Cardiac septum (tissue), 1 donor: ENCODE measurements at regions not wholly inside any gene's neighbourhood (a gene's known extent, or its start where the extent isn't known, plus 50 kb on each side); places are given as distances from the start of the nearest gene placed in this dataset.
A peak's percentile ranks its signal among the peaks of the same experiment; 100 is the strongest.
"Not testable (repeated sequence)": the region's sequence is repeated elsewhere in the genome, so short reads cannot be mapped to it uniquely, and the experiment has no call there.

Source experiments
- DNase-seq: peaks from one replicate; pipeline ENCODE4 v3.0.0-alpha.2; 2020; ENCODE audit warnings: low spot score
- intact Hi-C: fragments of 100-400 bp; cut with DNase I; formaldehyde crosslinking; loops from one replicate; pipeline ENCODE4 v1.14.0; 2022
- donor health status: DM: no; HTN: no; CAD: no.

DNA sequence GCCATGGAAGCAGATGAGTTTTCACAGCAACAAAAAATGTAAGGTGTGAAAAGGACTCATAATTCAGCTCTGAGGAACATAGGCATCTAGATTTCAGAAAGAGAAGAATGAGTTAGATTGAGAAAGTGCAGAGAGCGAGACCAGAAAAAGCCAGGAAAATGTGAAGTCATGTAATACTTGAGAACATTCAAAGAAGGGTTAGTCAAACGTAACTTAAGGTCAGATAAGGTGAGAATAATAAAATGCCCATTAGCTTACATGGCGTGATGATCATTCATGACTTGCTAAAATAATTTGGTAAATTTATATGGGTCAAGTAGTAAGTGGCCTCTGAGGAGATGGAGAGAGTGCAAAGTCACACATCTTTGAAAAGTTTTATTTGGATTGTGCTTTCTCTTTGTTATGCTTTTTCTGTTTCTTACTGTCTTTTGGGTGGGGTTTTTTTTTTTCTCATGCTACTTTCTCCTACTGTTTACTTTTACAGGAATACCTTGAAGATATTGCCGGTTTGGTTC lies 271.8 kb upstream of the NRG3 start:
- no peak for DNase-seq
- intact Hi-C loops = no loop called here

DNA sequence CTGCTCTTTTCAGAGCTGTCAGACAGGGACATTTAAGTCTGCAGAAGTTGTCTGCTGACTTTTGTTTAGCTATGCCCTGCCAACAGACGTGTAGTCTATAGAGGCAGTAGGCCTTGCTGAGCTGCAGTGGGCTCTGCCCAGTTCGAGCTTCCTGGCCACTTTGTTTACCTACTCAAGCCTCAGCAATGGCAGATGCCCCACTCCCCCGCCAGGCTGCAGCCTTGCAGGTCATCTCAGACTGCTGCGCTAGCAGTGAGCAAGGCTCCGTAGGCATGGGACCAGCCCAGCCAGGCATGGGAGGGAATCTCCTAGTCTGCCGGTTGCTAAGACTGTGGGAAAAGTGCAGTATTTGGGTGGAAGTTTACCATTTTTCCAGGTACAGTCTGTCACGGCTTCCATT lies 230.5 kb upstream of the NRG3 start:
- intact Hi-C loops, DNase-seq: not testable (repeated sequence)

DNA sequence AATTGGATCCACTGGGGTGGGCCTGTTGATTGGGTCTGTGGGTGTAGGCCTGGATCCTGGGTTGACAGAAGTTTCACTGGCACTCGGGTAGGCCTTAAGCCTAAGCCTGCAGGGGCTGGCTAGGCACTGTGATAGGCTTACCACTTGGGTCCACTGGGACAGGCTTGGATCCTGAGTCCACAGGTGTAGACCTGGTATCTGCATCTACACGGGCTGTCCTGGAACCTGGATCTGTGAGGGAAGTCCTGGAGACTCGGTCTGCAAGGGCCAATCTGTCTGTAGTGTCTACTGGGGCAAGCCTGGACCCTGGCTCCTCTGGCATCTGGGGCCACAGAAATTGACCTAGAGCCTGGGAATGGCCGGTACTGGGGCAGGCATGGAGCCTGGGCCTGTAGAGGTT lies 219.0 kb upstream of the NRG3 start:
- no peak for DNase-seq

DNA sequence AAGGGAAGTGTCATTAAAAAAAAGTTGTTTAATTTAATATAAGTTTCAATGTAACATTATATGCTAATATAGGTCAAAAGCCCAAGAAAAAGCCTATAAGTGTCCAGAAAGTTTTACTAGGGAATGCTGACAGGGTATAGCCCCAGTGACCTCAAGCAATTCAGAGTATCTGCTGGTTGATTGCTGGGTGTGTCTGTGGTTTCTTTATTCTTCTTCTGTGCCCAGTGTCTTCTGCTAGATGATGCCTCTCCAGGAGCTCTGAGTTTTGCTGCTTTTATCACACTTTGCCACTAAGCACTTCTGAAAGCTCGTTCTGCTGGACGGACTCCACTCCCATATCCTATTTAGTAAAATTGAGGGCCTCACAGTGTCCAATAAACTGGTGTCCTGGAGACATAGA lies 212.2 kb upstream of the NRG3 start:
- DNase-seq = no peak
- intact Hi-C loops = no loop called here

More for the DNA sequence above, 219.0 kb upstream of the NRG3 start:
- intact Hi-C loops = no loop called here

DNA sequence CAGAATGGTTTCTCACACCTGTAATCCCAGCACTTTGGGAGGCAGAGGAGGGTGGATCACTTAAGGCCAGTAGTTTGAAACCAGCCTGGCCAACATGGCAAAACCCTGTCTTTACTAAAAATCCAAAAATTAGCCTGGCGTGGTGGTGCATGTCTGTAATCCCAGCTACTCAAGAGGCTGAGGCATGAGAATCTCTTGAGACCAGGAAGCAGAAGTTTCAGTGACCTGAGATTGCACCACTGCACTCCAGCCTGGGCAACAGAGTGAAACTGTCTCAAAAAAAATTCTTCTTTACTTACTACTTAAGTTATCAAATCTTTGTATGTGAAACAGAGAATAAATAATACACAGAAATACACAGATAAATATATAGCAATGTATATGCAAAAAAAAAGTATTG lies 210.2 kb upstream of the NRG3 start:
- DNase-seq, intact Hi-C loops: not testable (repeated sequence)

DNA sequence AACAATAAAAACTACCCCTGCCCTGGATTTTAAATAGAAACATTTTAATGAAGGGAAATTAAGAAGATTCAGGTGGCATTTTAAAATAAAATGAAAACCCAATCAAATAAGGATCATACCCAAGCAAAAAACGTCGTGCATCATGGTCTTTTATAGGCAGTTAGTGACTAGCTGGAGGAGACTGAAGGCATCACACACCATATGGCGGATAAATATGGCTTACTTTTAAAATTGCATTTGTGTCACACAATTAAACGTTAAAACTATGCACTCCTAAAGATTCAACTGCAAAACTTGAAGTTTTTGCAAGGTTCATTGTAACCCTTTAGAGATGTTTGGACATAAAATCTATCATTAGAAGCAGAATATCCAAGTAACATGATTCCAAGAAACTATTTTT lies 200.1 kb upstream of the NRG3 start:
- intact Hi-C loops = no loop called here
- no peak for DNase-seq

DNA sequence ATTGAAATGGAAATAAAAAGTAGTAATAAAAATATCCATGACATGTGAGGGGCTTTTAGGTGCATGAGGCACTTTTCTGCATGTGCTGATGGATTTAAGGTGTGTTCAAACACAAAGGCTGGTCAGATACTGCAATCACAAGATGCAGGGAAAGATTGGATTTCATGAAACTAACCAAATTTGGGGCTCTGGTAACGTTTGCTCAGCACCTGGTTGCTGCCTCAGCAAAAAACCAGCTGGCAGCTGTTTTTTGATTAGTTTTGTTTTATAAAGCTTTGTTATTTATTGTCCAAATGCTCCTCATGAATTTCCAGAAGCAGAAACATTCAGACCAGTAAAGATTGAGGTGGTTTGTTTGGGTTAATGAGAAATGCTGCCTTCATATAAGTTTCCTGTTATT lies 195.7 kb upstream of the NRG3 start:
- intact Hi-C loops = no loop called here
- DNase-seq = no peak

DNA sequence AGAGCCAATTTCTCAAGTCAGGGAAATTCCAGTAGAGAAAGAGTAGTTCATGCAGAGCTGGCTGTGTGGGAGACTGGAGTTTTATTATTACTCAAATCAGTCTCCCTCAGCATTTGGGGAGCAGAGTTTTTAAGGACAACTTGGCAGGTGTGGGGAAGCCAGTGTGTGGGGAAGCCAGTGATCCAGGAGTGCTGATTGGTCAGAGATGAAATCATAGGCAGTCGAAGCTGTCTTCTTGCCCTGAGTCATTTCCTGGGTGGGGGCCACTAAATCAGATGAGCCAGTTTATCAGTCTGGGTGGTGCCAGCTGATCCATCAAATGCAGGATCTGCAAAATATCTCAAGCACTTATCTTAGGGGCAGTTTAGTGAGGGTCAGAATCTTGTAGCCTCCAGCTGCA lies 194.6 kb upstream of the NRG3 start:
- intact Hi-C loops = no loop called here
- no peak for DNase-seq

DNA sequence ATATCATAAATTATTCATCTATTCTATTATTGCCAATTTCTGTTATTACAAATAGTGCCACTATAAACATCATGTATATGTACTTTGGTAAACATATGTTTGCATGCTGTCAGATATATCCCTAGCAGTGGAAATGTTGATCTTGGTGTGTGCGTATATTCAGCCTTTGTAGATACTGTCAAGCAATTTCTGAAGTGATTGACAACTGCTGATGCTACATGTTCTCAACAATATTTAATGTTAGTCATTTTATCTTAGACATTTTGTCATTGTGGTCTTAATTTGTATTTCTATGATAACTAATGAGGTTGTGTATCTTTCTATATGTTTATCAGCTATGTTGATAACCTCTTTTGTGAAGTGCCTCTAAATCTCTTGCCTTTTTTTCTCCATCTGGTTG lies 186.5 kb upstream of the NRG3 start:
- intact Hi-C loops = no loop called here
- no peak for DNase-seq

DNA sequence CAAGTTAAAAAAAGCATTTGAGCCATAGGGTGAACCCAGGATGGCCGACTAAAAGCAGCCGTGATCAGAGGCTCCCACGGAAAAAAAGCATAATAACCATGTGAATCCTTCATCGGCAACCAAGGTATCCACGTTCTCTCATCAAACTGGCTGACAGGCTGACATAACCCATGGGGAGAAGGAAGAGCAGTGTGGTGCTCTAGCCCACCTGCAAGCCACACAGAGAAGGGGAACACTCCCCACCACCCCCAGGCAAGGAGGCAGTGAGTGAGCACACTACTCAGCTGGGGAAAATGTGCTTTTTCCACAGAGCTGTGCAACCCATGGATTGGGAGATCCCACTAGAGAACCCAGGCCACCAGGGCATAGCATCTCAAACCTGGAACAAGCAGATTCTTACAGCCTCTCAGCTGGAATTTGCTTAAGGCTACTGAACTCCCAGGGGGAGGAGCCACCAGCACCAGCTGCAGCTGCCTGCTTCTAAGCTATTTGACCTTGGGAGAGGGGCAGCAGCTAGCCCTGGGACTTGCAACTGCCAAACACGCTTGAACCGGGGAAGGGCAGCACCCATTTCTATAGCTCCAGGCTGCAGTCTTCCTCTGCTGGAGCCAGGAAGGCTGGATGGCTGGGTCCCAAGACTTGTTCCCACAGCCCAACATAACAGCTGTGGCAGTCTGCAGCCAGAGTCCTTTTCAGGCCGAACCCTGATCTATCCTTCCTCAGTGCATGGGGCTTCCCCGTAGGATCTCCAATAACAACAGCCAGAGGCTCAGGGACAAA lies 178.2 kb upstream of the NRG3 start:
- DNase-seq = no peak
- intact Hi-C loops = no loop called here

DNA sequence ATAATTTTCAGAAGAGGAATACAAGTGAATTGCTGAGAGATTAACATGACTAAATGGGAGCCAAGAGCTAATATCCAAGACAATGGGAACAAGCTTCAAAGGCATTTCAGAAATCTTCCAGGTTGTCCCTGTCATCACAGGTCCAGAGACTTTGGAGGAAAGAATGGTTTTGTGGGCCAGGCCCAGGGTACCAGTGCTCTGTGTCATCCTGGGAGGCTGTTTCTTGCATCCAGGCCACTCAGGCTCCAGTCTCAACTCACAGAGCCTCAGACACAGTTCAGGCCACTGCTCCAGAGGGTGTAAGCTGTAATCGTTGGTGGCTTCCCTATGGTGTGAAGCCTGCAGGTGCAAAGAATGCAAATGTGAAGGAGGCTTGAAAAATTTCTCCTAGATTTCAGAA lies 170.4 kb upstream of the NRG3 start:
- intact Hi-C loops = no loop called here
- no peak for DNase-seq

DNA sequence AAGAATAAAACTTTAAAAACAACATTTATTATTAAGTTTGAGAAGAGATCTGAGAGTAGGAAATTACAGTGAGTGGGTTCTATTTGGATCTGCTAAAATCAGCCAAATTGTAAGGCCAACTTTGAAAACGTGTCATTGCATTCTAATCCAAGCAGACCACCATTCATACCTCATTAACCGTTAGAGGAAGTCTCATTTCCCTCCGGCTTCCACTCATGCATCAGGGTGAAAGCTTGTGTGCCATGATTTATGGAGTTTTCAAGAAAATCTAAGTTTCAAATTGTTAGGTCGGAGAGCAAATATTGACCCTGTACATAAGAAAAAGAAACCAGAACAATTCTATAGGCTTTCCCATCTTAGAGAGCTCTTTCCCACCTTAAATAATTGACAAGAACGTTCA lies 166.6 kb upstream of the NRG3 start:
- DNase-seq = no peak
- intact Hi-C loops = no loop called here

DNA sequence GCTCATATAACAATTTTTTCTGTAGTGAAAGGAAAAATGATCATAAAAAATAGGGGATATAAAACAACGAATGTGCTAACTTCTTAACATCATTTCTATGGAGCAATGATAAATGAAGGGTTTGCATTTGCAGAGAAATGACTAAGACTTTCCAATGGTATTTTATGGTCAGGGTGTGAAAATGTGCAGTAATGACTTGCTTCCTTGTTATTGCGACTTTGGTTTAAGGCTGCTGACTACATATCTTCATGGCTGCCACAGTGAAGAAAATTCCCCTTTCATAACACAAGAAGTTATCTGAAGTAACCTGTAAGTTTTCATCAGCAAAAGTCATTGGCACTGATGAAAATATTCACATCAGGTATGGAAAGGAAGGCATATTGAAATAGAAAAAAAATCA lies 166.1 kb upstream of the NRG3 start:
- intact Hi-C loops = no loop called here
- DNase-seq = no peak

DNA sequence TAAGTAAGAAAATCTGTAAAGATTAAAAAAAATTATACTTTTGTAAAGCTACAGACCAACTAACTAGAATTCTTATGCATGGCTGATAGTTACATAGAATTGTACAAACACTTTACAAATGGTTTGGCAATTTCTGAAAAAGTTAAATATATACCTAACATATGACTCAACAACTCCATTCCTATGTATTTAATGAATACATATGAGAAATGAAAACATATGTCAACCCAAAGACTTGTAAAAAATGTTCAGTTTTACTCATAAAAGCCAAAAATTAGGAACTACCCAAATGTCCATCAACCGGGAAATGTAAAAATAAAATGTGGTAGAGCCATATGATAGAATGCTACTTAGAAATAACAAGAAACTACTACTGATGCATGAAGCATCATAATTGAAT lies 152.6 kb upstream of the NRG3 start:
- no peak for DNase-seq
- intact Hi-C loops = no loop called here

DNA sequence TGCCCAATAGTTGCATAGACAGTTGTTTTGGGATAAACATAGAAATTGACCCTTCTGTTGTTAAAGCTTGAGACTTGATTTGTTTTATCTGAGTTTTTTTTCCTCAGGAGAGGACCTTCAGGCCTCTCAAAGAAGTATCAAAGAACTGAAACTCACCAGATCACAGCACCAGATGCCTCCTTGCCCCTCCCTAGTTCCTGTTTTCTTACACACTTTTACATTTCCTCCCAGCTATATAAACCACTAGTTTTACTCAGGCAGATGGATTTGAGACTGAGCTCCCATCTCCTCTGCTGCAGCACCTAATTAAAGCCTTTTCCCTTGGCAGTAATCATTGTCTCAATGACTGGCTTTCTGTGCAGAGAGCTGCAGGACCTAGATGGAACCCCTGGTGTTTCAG lies 150.6 kb upstream of the NRG3 start:
- intact Hi-C loops = no loop called here
- no peak for DNase-seq

DNA sequence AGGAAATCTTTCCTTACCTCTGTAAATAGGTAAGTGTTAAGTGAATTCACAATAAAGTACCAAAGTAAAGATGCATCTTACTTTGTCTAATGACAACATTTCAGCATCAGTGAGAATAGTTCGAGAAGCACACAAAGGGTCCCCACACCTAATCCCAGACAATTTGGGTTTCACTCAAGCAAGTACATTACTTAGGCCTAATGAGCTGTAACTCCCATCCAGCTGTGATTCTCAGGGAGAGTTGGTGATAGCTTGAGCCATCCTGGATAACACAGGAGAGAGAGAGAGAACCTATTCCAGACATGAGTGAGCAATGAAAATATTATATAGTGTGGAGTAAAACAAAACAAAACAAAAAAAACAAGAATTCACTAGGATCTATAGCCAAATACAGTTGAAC lies 149.1 kb upstream of the NRG3 start:
- intact Hi-C loops = no loop called here
- no peak for DNase-seq

DNA sequence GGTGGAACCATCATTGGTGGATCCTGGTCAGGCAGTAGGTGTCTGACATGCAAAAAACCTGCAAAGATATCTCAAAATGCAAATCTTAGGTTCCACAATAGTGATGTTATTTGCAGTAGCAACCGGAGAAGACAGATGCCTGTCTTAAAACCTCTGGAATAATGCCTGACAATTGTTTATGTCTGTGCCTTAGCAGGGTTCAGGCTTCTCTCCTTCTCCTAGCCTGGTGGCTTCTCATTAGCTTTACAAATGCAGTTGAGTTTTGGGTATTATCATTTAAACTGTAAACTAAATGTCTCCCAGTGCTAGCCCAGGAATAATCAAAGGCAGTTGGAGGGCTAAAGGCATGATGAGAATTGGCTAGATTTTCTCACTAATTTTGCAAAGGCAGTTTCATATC lies 146.3 kb upstream of the NRG3 start:
- DNase-seq = no peak
- intact Hi-C loops = no loop called here

DNA sequence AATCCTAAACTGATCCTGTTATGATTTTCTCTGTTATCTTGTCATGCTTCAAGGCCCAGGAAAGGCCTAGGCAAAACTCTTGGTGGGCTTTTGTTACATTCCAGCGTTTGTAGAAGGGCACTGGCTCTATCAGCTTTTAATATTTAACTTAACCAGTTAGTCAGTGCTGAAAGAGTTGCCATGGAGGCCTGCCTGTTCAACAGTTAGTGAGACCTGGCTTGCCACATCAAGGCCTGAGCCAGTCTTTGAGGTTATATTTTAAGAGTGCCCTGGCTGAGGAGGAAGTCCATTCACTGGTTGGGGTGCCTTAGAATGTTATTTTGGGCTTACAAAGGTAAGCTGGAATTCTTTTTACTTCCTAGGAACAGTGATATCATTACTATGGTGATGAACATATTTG lies 144.1 kb upstream of the NRG3 start:
- DNase-seq = no peak
- intact Hi-C loops = no loop called here

DNA sequence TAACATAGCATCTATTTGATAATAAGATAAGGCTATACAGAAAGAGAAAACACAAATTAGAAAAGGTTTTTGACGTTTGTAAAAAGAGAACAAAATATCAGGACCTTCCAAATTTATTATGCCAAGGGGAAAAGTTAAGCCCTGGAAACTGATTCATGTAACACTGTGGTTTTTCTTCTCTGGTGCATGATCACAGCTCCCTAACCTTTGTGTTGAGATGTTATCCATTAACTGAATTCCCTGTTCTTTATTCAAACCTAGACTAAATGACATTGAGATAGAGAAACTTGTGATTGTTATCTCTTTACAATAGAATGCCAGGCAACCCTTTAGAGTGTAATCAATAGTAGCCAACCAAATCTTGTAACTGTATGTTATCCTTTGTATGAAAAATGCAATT lies 141.5 kb upstream of the NRG3 start:
- no peak for DNase-seq
- intact Hi-C loops = no loop called here

DNA sequence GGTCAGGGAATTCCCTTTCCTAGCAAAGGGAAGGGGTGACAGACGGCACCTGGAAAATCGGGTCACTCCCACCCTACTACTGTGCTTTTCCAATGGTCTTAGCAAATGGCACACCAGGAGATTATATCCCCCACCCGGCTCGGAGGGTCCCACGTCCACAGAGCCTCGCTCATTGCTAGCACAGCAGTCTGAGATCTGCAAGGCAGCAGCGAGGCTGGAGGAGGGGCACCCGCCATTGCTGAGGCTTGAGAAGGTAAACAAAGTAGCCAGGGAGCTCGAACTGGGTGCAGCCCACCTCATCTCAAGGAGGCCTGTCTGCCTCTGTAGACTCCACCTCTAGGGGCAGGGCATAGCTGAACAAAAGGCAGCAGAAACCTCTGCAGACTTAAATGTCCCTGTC lies 139.8 kb upstream of the NRG3 start:
- peak; percentile 74 for DNase-seq
- intact Hi-C loops = not testable (repeated sequence)

DNA sequence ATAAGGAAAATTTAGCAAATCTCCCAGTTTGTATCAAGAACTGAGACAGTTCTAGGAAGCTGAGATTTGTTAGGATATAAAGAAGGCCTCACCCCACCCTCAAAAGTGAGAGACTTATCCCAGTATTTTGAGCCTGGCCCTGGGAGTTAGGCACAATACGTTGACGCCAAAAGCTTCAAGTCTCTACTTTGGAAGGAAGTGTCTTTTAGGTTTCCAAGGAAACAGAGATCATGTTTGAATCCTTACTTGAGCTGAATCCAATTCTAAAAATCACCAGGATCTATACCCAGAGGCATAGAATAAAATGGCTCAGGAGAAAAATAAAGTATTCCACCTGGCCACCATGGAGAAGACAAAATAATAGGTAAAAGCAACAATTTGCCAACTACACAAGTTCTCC lies 115.9 kb upstream of the NRG3 start:
- intact Hi-C loops = no loop called here
- no peak for DNase-seq

DNA sequence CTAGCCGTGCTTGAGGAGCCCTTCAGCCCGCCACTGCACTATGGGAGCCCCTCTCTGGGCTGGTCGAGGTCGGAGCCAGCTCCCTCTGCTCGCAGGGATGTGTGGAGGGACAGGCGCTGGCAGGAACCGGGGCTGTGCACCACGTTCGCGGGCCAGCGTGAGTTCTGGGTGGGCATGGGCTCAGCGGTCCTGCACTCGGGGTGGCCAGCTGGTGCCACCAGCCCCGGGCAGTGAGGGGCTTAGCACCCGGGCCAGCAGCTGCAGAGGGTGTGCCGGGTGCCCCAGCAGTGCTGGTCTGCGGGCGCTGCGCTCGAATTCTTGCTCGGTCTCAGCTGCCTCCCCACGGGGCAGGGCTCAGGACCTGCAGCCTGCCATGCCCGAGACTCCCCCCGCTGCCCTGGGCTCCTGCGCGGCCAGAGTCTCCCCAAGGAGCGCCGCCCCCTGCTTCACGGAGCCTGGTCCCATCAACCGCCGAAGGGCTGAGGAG lies 90.8 kb upstream of the NRG3 start:
- DNase-seq = no peak

More for the DNA sequence above, 90.8 kb upstream of the NRG3 start:
- intact Hi-C loops = no loop called here
